Breast epithelium (tissue), 4 donors: ENCODE measurements at regions not wholly inside any gene's neighbourhood (a gene's known extent, or its start where the extent isn't known, plus 50 kb on each side); places are given as distances from the start of the nearest gene placed in this dataset.

ENCODE experiments used
- DNase-seq, 2 donors: peaks; one replicate each; pipeline ENCODE4 v3.0.0-alpha.2; 2019; ENCODE audit warnings: low spot score in 2 of 2
- H3K27ac ChIP-seq, 2 donors: fragments of 200-600 bp; sonication (generic) in 1 of 2; one replicate each; pipeline ENCODE4 v1.5.1; 2016 to 2019; ENCODE audit warnings: mild to moderate bottlenecking in 1 of 2
- H3K27me3 ChIP-seq, 2 donors: fragments of 200-600 bp; sonication (generic) in 1 of 2; one replicate each; pipeline versions ENCODE4 v1.5.1 to v1.6.0; 2017 to 2019; ENCODE audit warnings: control low read depth in 1 of 2, mild to moderate bottlenecking in 1 of 2
- H3K36me3 ChIP-seq: fragments of 200-600 bp; one replicate; pipeline ENCODE4 v1.5.1; 2019
- H3K4me1 ChIP-seq, 2 donors: fragments of 200-600 bp; sonication (generic); one replicate each; pipeline ENCODE4 v1.5.1; 2016 to 2019; ENCODE audit warnings: control low read depth in 1 of 2
- H3K4me3 ChIP-seq, 3 donors: fragments of 200-600 bp; sonication (generic); 1 replicate in 2 of 3; 2 replicates in 1 of 3; pipeline ENCODE4 v1.5.1; 2016 to 2019; ENCODE audit warnings: mild to moderate bottlenecking in 3 of 3, moderate library complexity in 2 of 3
- H3K9me3 ChIP-seq, 2 donors: fragments of 200-600 bp; sonication (generic) in 1 of 2; one replicate each; pipeline ENCODE4 v1.5.1; 2016 to 2019; ENCODE audit warnings: control low read depth in 1 of 2
- POLR2A ChIP-seq: fragments of 450-650 bp; IDR thresholded peaks from one replicate; pipeline ENCODE4 v1.6.1; 2016; ENCODE audit warnings: antibody characterized with exemption, mild to moderate bottlenecking, moderate library complexity
- POLR2AphosphoS5 ChIP-seq, 3 donors: sonication (generic); formaldehyde crosslinking; IDR thresholded peaks; one replicate each; pipeline ENCODE4 v1.6.1; 2017; ENCODE audit warnings: antibody characterized with exemption in 3 of 3
- intact Hi-C: fragments of 100-400 bp; cut with DNase I; formaldehyde crosslinking; loops from one replicate; pipeline ENCODE4 v1.15.1; 2023; ENCODE audit warnings: low total_unique reads
- TF ChIP-seq, protein P1 (sequence below), 3 donors: fragments of 450-650 bp; IDR thresholded peaks; one replicate each; pipeline ENCODE4 v1.5.1; 2016 to 2017; ENCODE audit warnings: antibody characterized with exemption in 3 of 3, mild to moderate bottlenecking in 3 of 3, moderate library complexity in 3 of 3

DNA sequence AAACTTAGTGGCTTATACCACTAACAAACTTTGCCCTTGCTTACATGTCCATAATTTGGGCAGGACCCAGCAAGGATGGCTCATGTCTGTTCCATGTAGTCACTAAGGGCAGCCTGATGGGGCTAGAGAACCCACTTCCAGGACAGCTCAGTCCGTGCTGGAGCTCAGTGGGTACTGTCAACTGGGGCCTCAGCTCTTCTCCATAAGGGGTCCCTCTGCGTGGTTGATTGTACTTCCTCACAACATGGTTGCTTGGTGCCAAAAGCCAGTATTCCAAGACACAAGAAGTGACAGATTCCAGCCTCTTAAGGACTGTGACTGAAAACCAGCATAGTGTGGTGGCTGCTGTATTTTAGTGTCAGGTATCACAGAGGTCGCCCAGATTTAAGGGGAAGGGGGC lies 675.2 kb downstream of the TBC1D22A start:
- no peaks in the 10 kb centered on the region for H3K4me1 ChIP-seq
- H3K27me3 ChIP-seq: peaks cover 0 to 3% of the 10 kb centered on the region in 2 donors
- TF ChIP-seq POLR2A (no peak), POLR2AphosphoS5 (IDR thresholded peaks at IDR 0.05) (no peak)
- TF ChIP-seq, protein P1, sequence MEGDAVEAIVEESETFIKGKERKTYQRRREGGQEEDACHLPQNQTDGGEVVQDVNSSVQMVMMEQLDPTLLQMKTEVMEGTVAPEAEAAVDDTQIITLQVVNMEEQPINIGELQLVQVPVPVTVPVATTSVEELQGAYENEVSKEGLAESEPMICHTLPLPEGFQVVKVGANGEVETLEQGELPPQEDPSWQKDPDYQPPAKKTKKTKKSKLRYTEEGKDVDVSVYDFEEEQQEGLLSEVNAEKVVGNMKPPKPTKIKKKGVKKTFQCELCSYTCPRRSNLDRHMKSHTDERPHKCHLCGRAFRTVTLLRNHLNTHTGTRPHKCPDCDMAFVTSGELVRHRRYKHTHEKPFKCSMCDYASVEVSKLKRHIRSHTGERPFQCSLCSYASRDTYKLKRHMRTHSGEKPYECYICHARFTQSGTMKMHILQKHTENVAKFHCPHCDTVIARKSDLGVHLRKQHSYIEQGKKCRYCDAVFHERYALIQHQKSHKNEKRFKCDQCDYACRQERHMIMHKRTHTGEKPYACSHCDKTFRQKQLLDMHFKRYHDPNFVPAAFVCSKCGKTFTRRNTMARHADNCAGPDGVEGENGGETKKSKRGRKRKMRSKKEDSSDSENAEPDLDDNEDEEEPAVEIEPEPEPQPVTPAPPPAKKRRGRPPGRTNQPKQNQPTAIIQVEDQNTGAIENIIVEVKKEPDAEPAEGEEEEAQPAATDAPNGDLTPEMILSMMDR (IDR thresholded peaks at IDR 0.05): no peak
- no peaks in the 10 kb centered on the region for H3K36me3 ChIP-seq
- peaks cover 9 to 34% of the 10 kb centered on the region in 2 donors for H3K9me3 ChIP-seq
- H3K27ac ChIP-seq: no peak overlapping the region
- no peak overlapping the region for H3K4me3 ChIP-seq
- intact Hi-C loops: no loop called here
- no peak for DNase-seq

GRCh38 chr22:47437110-47437509 lies 674.7 kb downstream of the TBC1D22A start:
- Histone ChIP-seq H3K4me3 (no peak overlapping the region), H3K27ac (no peak overlapping the region), H3K27me3 (peaks cover 0 to 3% of the 10 kb centered on the region in 2 donors), H3K36me3 (no peaks in the 10 kb centered on the region), H3K9me3 (peaks cover 6 to 29% of the 10 kb centered on the region in 2 donors), H3K4me1 (no peaks in the 10 kb centered on the region)
- TF ChIP-seq POLR2AphosphoS5 (IDR thresholded peaks at IDR 0.05): no peak
- TF ChIP-seq, protein P1 (IDR thresholded peaks at IDR 0.05): no peak
- TF ChIP-seq POLR2A: no peak
- DNase-seq: no peak
- intact Hi-C loops: no loop called here

GRCh38 chr22:47435826-47436225 lies 673.4 kb downstream of the TBC1D22A start:
- H3K9me3 ChIP-seq: peaks cover 0 to 18% of the 10 kb centered on the region in 2 donors
- TF ChIP-seq, protein P1 (IDR thresholded peaks at IDR 0.05): no peak
- no peak for TF ChIP-seq POLR2AphosphoS5 (IDR thresholded peaks at IDR 0.05)
- TF ChIP-seq POLR2A: no peak
- no peak overlapping the region for H3K4me3 ChIP-seq
- H3K27ac ChIP-seq: no peak overlapping the region
- H3K36me3 ChIP-seq: no peaks in the 10 kb centered on the region
- intact Hi-C loops: no loop called here
- H3K27me3 ChIP-seq: peaks cover 0 to 3% of the 10 kb centered on the region in 2 donors
- no peak for DNase-seq
- H3K4me1 ChIP-seq: no peaks in the 10 kb centered on the region

DNA sequence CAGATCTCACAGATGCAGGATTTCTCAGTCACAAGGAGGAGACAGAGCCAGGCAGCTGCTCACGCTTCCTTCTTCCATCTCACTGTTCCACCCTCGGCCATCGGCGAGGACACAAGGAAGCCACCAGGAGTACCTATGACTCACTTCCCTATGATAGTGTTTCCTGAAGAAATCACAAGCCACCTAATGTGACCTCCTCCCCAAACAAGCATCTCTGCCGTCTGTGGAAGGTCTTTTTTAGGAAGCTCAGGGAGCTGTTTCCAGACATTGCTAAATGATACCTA lies 672.7 kb downstream of the TBC1D22A start:
- no peak for DNase-seq
- intact Hi-C loops: no loop called here
- Histone ChIP-seq H3K4me3 (no peak overlapping the region), H3K27ac (no peak overlapping the region), H3K9me3 (peaks cover 4 to 15% of the 10 kb centered on the region in 2 donors), H3K4me1 (no peaks in the 10 kb centered on the region), H3K36me3 (no peaks in the 10 kb centered on the region), H3K27me3 (peaks cover 0 to 3% of the 10 kb centered on the region in 2 donors)
- TF ChIP-seq POLR2A: no peak
- no peak for TF ChIP-seq POLR2AphosphoS5 (IDR thresholded peaks at IDR 0.05)
- TF ChIP-seq, protein P1 (IDR thresholded peaks at IDR 0.05): no peak

GRCh38 chr22:47434336-47435203 lies 672.1 kb downstream of the TBC1D22A start:
- Histone ChIP-seq H3K4me1 (no peaks in the 10 kb centered on the region), H3K36me3 (no peaks in the 10 kb centered on the region), H3K27ac (no peak overlapping the region), H3K27me3 (peaks cover 0 to 3% of the 10 kb centered on the region in 2 donors), H3K4me3 (no peak overlapping the region), H3K9me3 (peaks cover 4 to 12% of the 10 kb centered on the region in 2 donors)
- TF ChIP-seq POLR2A (no peak), POLR2AphosphoS5 (IDR thresholded peaks at IDR 0.05) (no peak)
- TF ChIP-seq, protein P1 (IDR thresholded peaks at IDR 0.05): no peak
- intact Hi-C loops: no loop called here
- no peak for DNase-seq
